C4-2B (cell line): ENCODE measurements at regions not wholly inside any gene's neighbourhood (a gene's known extent, or its start where the extent isn't known, plus 50 kb on each side); places are given as distances from the start of the nearest gene placed in this dataset.

Source experiments
- H3K27ac ChIP-seq: fragments of 450-650 bp; 2 replicates; pipeline ENCODE4 v1.5.1; 2017
- CTCF ChIP-seq: fragments of 450-650 bp; conservative IDR thresholded peaks from 2 replicates; pipeline ENCODE4 v1.5.1; 2017; ENCODE audit warnings: mild to moderate bottlenecking
- ZFX ChIP-seq: fragments of 450-650 bp; IDR thresholded peaks from 2 replicates; pipeline ENCODE4 v1.6.1; 2017

GRCh38 chr10:47207281-47207615 is 92.7 kb upstream of the GDF10 start:
- TF ChIP-seq ZFX (no peak), CTCF (no peak)
- H3K27ac ChIP-seq = no peak overlapping the region

GRCh38 chr10:47207894-47208469 is 92.0 kb upstream of the GDF10 start:
- TF ChIP-seq CTCF (no peak), ZFX (no peak)
- no peak overlapping the region for H3K27ac ChIP-seq

GRCh38 chr10:47209466-47209865 is 90.5 kb upstream of the GDF10 start:
- no peak overlapping the region for H3K27ac ChIP-seq
- TF ChIP-seq ZFX (no peak), CTCF (no peak)

- no peak overlapping the region for H3K27ac ChIP-seq
- TF ChIP-seq CTCF (no peak), ZFX (no peak)
Measured at GRCh38 chr10:47214520-47214919, 85.5 kb upstream of the GDF10 start.

- no peak for TF ChIP-seq ZFX
- TF ChIP-seq CTCF = no peak
- H3K27ac ChIP-seq = no peak overlapping the region
Measured at GRCh38 chr10:47217113-47217512, 82.9 kb upstream of the GDF10 start.

GRCh38 chr10:47218803-47219202 is 81.2 kb upstream of the GDF10 start:
- no peak overlapping the region for H3K27ac ChIP-seq
- TF ChIP-seq ZFX = no peak
- no peak for TF ChIP-seq CTCF

DNA sequence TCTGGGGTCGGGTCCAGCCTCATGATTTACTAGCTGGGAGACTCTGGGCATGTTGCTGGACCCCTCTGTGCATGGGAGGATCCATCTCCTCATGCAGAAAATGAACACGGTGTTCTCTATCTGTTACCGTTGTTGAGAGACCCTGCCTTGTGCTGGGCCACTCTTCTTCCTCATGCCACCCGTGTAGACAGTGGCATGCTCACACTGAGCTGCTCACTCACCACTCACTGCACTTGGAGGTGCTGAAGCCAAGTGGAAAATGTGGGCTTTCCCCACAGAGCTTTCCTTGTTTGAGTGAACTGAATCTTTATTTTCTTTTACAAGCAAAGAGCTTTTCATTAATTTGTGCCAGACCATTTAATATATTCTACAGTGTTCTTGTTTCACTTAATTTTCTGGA is 77.5 kb upstream of the GDF10 start:
- TF ChIP-seq CTCF = no peak
- no peak for TF ChIP-seq ZFX
- H3K27ac ChIP-seq = no peak overlapping the region
